Astrocyte of the cerebellum (primary cell): ENCODE measurements at regions not wholly inside any gene's neighbourhood (a gene's known extent, or its start where the extent isn't known, plus 50 kb on each side); places are given as distances from the start of the nearest gene placed in this dataset.

Source experiments
- DNase-seq: peaks from one replicate; pipeline ENCODE4 v3.0.0-alpha.2; 2011; ENCODE audit warnings: low read depth
- H3K4me3 ChIP-seq: 2 replicates; pipeline ENCODE4 v1.5.1; 2011; ENCODE audit warnings: mild to moderate bottlenecking, low read depth, low read length, moderate library complexity
- in situ Hi-C: cut with HindIII; loops from 2 replicates; pipeline ENCODE4 v1.10.0; 2017; ENCODE audit warnings: low sequenced_read_pairs
- TF ChIP-seq, protein P1 (sequence below): IDR thresholded peaks from 2 replicates; pipeline ENCODE4 v1.5.1; 2012; ENCODE audit warnings: low read length, low read depth, moderate library complexity, mild to moderate bottlenecking; ENCODE audit errors: missing control alignments

GRCh38 chr10:2011106-2011716 lies 273.9 kb upstream of the ADARB2 start:
- no peak overlapping the region for H3K4me3 ChIP-seq
- in situ Hi-C loops: no loop called here
- DNase-seq: no peak
- TF ChIP-seq, protein P1, sequence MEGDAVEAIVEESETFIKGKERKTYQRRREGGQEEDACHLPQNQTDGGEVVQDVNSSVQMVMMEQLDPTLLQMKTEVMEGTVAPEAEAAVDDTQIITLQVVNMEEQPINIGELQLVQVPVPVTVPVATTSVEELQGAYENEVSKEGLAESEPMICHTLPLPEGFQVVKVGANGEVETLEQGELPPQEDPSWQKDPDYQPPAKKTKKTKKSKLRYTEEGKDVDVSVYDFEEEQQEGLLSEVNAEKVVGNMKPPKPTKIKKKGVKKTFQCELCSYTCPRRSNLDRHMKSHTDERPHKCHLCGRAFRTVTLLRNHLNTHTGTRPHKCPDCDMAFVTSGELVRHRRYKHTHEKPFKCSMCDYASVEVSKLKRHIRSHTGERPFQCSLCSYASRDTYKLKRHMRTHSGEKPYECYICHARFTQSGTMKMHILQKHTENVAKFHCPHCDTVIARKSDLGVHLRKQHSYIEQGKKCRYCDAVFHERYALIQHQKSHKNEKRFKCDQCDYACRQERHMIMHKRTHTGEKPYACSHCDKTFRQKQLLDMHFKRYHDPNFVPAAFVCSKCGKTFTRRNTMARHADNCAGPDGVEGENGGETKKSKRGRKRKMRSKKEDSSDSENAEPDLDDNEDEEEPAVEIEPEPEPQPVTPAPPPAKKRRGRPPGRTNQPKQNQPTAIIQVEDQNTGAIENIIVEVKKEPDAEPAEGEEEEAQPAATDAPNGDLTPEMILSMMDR: no peak

GRCh38 chr10:2005546-2005945 lies 268.2 kb upstream of the ADARB2 start:
- in situ Hi-C loops: no loop called here

DNA sequence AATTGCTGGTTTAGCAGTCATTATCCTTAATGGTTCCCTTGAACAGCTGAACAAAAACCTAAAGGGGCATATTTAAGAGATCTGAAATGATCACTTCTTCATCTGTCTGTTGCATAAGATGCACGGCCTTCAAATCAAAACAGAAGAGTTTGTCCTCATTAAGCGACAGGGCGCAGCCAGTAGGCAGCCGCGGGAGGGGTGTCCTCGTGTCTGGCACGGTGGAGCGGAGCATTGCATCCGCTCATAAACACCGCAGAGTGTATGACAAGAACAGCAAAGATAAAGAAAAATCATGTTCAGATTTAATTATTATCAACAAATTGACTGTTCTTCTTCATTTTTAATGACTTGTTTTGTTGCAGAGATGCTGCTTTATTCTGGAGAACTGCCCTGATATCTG lies 255.6 kb upstream of the ADARB2 start:
- no peak for DNase-seq
- in situ Hi-C loops: no loop called here
- no peak overlapping the region for H3K4me3 ChIP-seq
- TF ChIP-seq, protein P1: no peak

More at GRCh38 chr10:2005546-2005945, 268.2 kb upstream of the ADARB2 start:
- no peak overlapping the region for H3K4me3 ChIP-seq
- DNase-seq: no peak
- TF ChIP-seq, protein P1: no peak

GRCh38 chr10:1989090-1989489 lies 251.8 kb upstream of the ADARB2 start:
- in situ Hi-C loops: no loop called here

DNA sequence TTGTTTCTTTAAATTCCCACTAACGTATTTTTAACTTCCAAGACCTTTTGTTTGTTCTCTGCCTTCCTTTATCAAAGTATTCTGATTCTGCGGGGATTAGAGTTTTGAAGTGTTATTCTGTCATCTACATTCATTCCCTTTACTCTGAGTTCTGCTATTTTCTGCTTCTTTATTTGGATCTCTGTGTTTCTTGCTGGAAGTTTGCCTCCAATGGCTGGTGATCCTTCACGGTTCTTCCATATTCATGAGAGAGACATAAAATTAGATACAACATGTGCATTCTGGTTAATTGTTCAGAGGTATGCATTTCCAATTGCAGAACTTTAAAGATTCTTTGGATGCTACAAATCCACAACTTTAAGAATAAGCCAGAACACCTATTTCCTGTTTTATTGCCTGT lies 244.7 kb upstream of the ADARB2 start:
- in situ Hi-C loops: no loop called here
- TF ChIP-seq, protein P1: no peak

More at GRCh38 chr10:1989090-1989489, 251.8 kb upstream of the ADARB2 start:
- TF ChIP-seq, protein P1: no peak
- no peak for DNase-seq
- H3K4me3 ChIP-seq: no peak overlapping the region

DNA sequence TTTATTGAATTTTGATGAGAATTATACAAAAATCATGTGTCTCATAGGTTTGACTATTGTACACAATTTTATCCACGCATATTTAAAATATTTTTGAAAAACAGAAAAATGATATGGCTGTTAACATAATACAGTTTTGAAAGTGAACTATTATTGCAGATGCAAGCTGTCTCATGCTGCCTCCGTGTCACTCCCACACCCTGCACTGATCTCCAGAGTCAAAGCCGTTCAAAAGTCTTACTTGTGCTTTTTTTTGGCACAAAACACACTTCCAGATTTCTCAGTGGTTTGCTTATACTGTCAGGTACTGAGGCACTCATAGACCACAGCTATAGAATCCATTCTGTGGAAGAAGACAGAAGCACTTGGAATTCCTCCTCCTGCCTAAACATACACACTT lies 243.1 kb upstream of the ADARB2 start:
- TF ChIP-seq, protein P1: no peak
- no peak overlapping the region for H3K4me3 ChIP-seq
- in situ Hi-C loops: no loop called here
- DNase-seq: no peak

More for the DNA sequence above, 244.7 kb upstream of the ADARB2 start:
- no peak overlapping the region for H3K4me3 ChIP-seq
- DNase-seq: no peak
